Activated CD4-positive, alpha-beta memory T cell treated with anti-CD3 and anti-CD28 coated beads, Interleukin-2, amount 10 ng/mL, durations not matched to agents 7 days and 5 days (primary cell): ENCODE measurements at regions not wholly inside any gene's neighbourhood (a gene's known extent, or its start where the extent isn't known, plus 50 kb on each side); places are given as distances from the start of the nearest gene placed in this dataset.
"Not testable (repeated sequence)": the region's sequence is repeated elsewhere in the genome, so short reads cannot be mapped to it uniquely, and the experiment has no call there.

Experiments
- CTCF ChIA-PET: fragments of 350-600 bp; sonication (Branson Sonifier 250); formaldehyde crosslinking; loops from one replicate; lab custom pipeline; 2021; ENCODE audit warnings: antibody characterized with exemption, inconsistent platforms; lab: Charles Lee
- POLR2A ChIA-PET: fragments of 350-600 bp; sonication (Branson Sonifier 250); formaldehyde crosslinking; loops from one replicate; lab custom pipeline; 2021; ENCODE audit warnings: antibody characterized with exemption; lab: Charles Lee
- DNase-seq: peaks from one replicate; pipeline ENCODE4 v3.0.0-alpha.2; 2020
- H3K27ac Mint-ChIP-seq: one replicate; pipeline ENCODE4 v1.8.0; 2021; ENCODE audit warnings: mild to moderate bottlenecking, mixed read lengths
- H3K27me3 Mint-ChIP-seq: one replicate; pipeline ENCODE4 v1.8.0; 2021; ENCODE audit warnings: mixed read lengths
- H3K36me3 Mint-ChIP-seq: one replicate; pipeline ENCODE4 v1.8.0; 2021; ENCODE audit warnings: low read depth, mixed read lengths
- H3K4me1 Mint-ChIP-seq: one replicate; pipeline ENCODE4 v1.8.0; 2021; ENCODE audit warnings: mixed read lengths
- H3K4me3 Mint-ChIP-seq: one replicate; pipeline ENCODE4 v1.8.0; 2021; ENCODE audit warnings: mild to moderate bottlenecking, mixed read lengths
- H3K9me3 Mint-ChIP-seq: one replicate; pipeline ENCODE4 v1.8.0; 2021; ENCODE audit warnings: mixed read lengths

DNA sequence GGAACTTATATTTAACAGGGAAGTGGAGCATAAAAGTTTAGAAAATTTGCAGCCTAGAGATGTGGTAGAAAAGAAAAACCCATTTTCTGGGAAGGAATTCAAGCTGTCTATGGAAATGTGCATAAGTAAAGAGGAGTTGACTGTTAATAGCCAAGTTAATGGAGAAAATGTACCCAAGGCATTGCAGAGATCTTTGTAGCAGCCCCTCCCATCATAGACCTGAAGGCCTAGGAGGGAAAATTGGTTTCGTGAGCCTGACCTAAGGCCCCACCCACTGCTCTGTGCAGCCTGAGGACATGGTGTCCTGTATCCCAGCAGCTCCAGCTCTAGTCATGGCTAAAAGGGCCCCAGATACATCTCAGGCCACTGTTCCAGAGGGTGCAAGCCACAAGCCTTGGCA lies 772.4 kb upstream of the RIOK2 start:
- no peak overlapping the region for H3K4me3 Mint-ChIP-seq
- no peaks in the 10 kb centered on the region for H3K36me3 Mint-ChIP-seq
- ChIA-PET CTCF (interaction anchor here (0.6 kb wide), 1 partner anchor 622 kb away, joined by 3 read pairs; no protein-coding TSS in a partner anchor), POLR2A (no interaction called here)
- no peaks in the 10 kb centered on the region for H3K4me1 Mint-ChIP-seq
- no peaks in the 10 kb centered on the region for H3K27me3 Mint-ChIP-seq
- peaks cover 3% of the 10 kb centered on the region for H3K9me3 Mint-ChIP-seq
- no peak overlapping the region for H3K27ac Mint-ChIP-seq
- no peak for DNase-seq

- Mint-ChIP-seq H3K9me3 (no peaks in the 10 kb centered on the region), H3K4me1 (no peaks in the 10 kb centered on the region), H3K36me3 (no peaks in the 10 kb centered on the region), H3K4me3 (no peak overlapping the region), H3K27me3 (no peaks in the 10 kb centered on the region), H3K27ac (no peak overlapping the region)
- POLR2A ChIA-PET: no interaction called here
- DNase-seq: no peak
- CTCF ChIA-PET: no interaction called here
These were observed 784.2 kb upstream of the RIOK2 start for GRCh38 chr5:97967292-97967691.

DNA sequence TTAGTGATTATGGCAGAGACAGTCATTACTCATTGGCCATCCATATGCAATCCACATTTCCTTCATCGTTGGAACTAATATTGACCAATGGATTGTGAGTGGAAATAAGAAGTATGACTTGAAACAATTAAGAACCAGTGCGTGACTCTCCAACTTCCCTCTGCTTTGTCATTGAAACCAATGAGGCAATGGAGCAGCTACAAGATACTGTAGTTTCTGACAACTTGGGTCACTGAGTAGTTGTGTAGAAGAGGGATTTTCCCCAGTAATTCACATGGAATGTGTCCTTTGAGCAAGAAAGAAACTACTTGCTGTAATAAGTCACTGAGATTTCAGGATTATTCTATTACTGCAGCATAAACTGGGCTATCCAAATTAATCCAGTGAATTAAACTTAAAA lies 785.3 kb upstream of the RIOK2 start:
- DNase-seq: no peak
- Mint-ChIP-seq H3K9me3 (no peaks in the 10 kb centered on the region), H3K27me3 (no peaks in the 10 kb centered on the region), H3K27ac (no peak overlapping the region), H3K4me1 (no peaks in the 10 kb centered on the region), H3K36me3 (no peaks in the 10 kb centered on the region), H3K4me3 (no peak overlapping the region)
- ChIA-PET CTCF (no interaction called here), POLR2A (no interaction called here)

DNA sequence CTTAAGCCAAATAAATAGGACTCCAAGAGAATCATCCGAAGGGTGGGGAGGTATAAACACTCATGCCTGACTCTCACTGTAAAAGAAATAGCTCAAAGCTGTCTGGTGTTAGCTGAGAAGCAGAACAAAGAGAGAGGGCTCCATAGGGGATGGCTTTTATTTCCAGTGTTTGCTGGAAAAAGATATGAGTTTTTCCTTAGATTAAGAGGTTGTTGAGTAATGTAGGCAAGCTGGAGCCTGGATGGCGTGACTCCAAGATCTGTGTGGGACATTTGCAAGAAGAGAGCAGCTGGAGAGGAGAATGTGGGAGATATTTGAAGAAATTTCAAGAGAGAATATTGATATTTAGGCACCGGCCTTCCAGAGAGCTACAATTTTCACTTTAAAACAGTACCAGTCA lies 793.7 kb upstream of the RGMB start:
- POLR2A ChIA-PET: no interaction called here
- no peaks in the 10 kb centered on the region for H3K4me1 Mint-ChIP-seq
- no peaks in the 10 kb centered on the region for H3K27me3 Mint-ChIP-seq
- CTCF ChIA-PET: no interaction called here
- H3K36me3 Mint-ChIP-seq: no peaks in the 10 kb centered on the region
- no peaks in the 10 kb centered on the region for H3K9me3 Mint-ChIP-seq
- H3K27ac Mint-ChIP-seq: no peak overlapping the region
- H3K4me3 Mint-ChIP-seq: no peak overlapping the region
- DNase-seq: no peak

GRCh38 chr5:97980291-97980690 lies 793.2 kb upstream of the RGMB start:
- CTCF ChIA-PET: no interaction called here

DNA sequence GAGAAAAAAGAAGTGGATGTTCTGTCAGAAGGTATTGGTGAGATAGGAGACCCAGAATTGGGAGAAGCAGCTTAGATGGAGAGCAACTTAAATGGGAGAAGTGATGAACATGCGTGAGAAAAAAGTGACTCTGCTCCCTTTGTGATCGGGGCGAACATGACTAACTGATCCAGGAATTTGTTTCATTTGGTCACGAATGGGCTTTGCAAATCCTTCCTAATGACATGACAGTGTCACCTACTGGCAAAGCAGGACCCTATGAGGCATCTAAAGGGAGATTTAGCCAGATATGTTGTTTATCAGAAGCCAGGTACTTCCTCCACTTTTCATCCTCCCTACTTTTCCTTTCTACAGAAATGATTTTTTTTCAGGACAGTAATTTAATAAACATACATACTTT lies 787.4 kb upstream of the RGMB start:
- H3K9me3 Mint-ChIP-seq: no peaks in the 10 kb centered on the region
- POLR2A ChIA-PET: no interaction called here

More at GRCh38 chr5:97980291-97980690, 793.2 kb upstream of the RGMB start:
- DNase-seq: no peak
- no peaks in the 10 kb centered on the region for H3K9me3 Mint-ChIP-seq
- H3K4me3 Mint-ChIP-seq: no peak overlapping the region
- H3K27me3 Mint-ChIP-seq: no peaks in the 10 kb centered on the region
- POLR2A ChIA-PET: no interaction called here
- H3K36me3 Mint-ChIP-seq: no peaks in the 10 kb centered on the region
- no peaks in the 10 kb centered on the region for H3K4me1 Mint-ChIP-seq
- no peak overlapping the region for H3K27ac Mint-ChIP-seq

DNA sequence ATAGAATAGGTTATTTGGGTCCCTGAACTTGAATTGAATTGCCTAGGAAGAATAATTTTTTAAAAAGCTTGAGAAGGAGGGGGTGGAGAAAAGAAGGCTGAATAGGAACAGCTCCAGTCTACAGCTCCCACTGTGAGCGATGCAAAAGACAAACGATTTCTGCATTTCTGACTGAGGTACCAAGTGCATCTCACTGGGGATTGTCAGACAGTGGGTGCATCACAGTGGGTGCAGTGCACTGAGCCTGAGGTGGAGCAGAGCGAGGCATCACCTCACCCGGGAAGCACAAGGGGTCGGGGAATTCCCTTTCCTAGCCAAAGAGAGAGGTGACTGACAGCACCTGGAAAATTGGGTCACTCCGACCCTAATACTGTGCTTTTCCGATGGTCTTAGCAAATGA lies 782.2 kb upstream of the RGMB start:
- POLR2A ChIA-PET: no interaction called here
- no peak overlapping the region for H3K4me3 Mint-ChIP-seq
- no peak overlapping the region for H3K27ac Mint-ChIP-seq

More for the DNA sequence above, 787.4 kb upstream of the RGMB start:
- Mint-ChIP-seq H3K27ac (no peak overlapping the region), H3K4me3 (no peak overlapping the region), H3K36me3 (no peaks in the 10 kb centered on the region), H3K27me3 (no peaks in the 10 kb centered on the region), H3K4me1 (no peaks in the 10 kb centered on the region)
- CTCF ChIA-PET: no interaction called here
- DNase-seq: no peak

DNA sequence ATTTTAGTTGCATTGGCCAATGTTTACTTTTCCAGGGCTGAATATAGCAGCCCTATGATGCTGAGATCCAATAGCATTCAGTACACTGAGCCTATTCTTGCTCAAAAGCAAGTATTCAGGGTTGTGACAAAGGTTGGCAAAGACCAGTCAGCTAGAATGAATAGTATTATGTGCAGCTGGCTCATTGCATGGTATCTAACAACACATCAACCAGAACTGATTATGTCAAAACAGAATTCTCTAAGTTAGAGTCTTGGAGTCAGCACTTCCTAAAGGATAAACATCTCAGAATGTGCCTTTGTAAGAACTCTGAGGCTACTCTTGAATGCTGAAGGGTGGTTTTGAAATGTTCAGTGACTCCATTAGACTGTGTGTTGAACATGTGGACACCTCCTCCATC lies 774.5 kb upstream of the RGMB start:
- Mint-ChIP-seq H3K36me3 (no peaks in the 10 kb centered on the region), H3K27me3 (no peaks in the 10 kb centered on the region), H3K27ac (no peak overlapping the region), H3K4me1 (no peaks in the 10 kb centered on the region), H3K9me3 (no peaks in the 10 kb centered on the region), H3K4me3 (no peak overlapping the region)
- CTCF ChIA-PET: no interaction called here
- POLR2A ChIA-PET: no interaction called here
- no peak for DNase-seq

More for the DNA sequence above, 782.2 kb upstream of the RGMB start:
- CTCF ChIA-PET: no interaction called here
- H3K9me3 Mint-ChIP-seq: no peaks in the 10 kb centered on the region
- no peak for DNase-seq
- no peaks in the 10 kb centered on the region for H3K27me3 Mint-ChIP-seq
- no peaks in the 10 kb centered on the region for H3K36me3 Mint-ChIP-seq
- no peaks in the 10 kb centered on the region for H3K4me1 Mint-ChIP-seq

GRCh38 chr5:98004463-98004862 lies 769.0 kb upstream of the RGMB start:
- Mint-ChIP-seq H3K4me1 (no peaks in the 10 kb centered on the region), H3K27ac (no peak overlapping the region), H3K4me3 (no peak overlapping the region), H3K36me3 (no peaks in the 10 kb centered on the region), H3K9me3 (no peaks in the 10 kb centered on the region), H3K27me3 (no peaks in the 10 kb centered on the region)
- POLR2A ChIA-PET: no interaction called here
- no peak for DNase-seq
- CTCF ChIA-PET: no interaction called here

DNA sequence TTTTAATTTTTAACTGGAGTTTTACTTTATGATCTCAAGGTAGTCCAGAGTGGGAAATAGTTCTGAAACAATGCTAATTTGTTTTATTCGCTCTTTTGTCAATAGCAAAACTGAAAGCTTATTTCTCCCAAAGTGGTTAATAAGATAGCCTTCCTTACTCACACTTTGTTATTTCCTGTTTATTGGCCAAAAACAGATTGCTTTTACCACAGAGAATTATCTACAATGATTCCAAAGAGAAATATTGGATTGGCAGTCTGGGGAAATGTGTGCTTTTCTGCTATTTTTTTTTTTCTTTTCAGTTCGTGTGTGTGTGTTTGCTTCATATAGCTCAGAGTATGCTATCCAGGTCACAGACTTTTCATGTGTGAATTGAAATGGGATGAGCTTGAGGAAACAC lies 756.7 kb upstream of the RGMB start:
- H3K4me3 Mint-ChIP-seq: no peak overlapping the region
- DNase-seq: no peak
- H3K4me1 Mint-ChIP-seq: no peaks in the 10 kb centered on the region
- H3K9me3 Mint-ChIP-seq: no peaks in the 10 kb centered on the region
- no peaks in the 10 kb centered on the region for H3K36me3 Mint-ChIP-seq
- ChIA-PET POLR2A (no interaction called here), CTCF (no interaction called here)
- no peak overlapping the region for H3K27ac Mint-ChIP-seq
- H3K27me3 Mint-ChIP-seq: no peaks in the 10 kb centered on the region

- H3K27me3 Mint-ChIP-seq, H3K36me3 Mint-ChIP-seq, DNase-seq, CTCF ChIA-PET, POLR2A ChIA-PET, H3K4me3 Mint-ChIP-seq, H3K27ac Mint-ChIP-seq, H3K4me1 Mint-ChIP-seq: not testable (repeated sequence)
- peaks cover 11% of the 10 kb centered on the region for H3K9me3 Mint-ChIP-seq
These were observed 743.2 kb upstream of the RGMB start for GRCh38 chr5:98030273-98030672.

DNA sequence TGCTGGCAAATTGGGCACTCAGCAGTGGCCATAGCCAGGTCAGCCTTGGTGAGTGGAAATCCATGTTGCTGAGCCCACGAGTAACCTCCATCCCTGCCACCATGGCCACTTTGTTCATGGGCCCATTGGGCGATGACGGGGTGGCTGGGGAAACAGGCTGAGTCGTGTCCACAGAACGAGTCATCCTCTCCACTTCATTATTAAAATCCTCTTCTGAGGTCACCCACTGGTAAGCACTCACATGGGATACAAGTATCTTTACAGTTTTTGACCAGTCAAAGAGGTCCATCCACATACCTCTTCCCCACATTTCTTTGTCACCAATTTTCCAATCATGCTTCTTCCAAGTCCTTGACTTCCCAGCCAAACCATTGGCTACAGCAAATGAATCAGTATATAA lies 742.4 kb upstream of the RGMB start:
- CTCF ChIA-PET, POLR2A ChIA-PET, H3K27me3 Mint-ChIP-seq, H3K9me3 Mint-ChIP-seq, H3K27ac Mint-ChIP-seq, H3K36me3 Mint-ChIP-seq, DNase-seq, H3K4me1 Mint-ChIP-seq, H3K4me3 Mint-ChIP-seq: not testable (repeated sequence)

DNA sequence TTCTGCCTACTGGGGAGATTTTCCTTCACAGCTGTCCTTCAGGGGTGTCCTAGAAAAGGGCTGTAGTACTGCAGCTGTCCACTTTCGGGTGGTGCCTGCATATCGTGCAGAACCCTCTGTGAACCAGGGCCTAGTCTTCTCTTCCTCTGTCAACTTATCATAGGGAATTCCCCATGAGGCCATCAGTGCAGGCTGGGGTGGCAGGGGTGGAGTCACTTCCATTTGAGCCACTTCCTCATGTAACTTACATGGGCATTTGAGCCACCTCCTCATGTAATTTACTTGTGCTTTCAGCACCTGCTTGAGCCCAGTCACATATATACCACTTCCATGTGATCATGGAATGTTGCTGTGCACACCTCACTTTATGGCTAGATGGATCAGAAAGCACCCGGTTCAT lies 742.0 kb upstream of the RGMB start:
- Mint-ChIP-seq H3K9me3 (peaks cover 10% of the 10 kb centered on the region), H3K27ac (no peak overlapping the region), H3K4me1 (no peaks in the 10 kb centered on the region), H3K4me3 (no peak overlapping the region), H3K36me3 (no peaks in the 10 kb centered on the region), H3K27me3 (no peaks in the 10 kb centered on the region)
- ChIA-PET POLR2A (no interaction called here), CTCF (no interaction called here)
- DNase-seq: no peak

DNA sequence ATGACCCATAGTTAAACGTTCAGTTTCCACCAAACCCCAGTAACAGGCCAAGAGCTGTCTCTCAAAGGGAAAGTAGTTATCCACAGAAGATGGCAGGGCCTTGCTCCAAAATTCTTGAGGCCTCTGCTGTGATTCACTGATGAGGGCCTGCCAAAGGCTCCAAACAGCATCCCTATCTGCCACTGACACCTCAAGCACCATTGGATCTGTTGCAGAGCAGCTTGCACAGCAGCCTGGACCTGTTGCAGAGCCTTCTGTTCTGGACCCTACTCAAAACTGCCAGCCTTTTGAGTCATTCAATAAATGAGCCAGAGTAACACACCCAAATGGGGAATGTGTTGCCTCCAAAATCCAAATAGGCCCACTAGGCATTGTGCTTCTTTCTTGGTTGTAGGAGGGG lies 741.5 kb upstream of the RGMB start:
- Mint-ChIP-seq H3K4me1 (no peaks in the 10 kb centered on the region), H3K27ac (no peak overlapping the region), H3K27me3 (no peaks in the 10 kb centered on the region), H3K36me3 (no peaks in the 10 kb centered on the region), H3K9me3 (peaks cover 10% of the 10 kb centered on the region), H3K4me3 (no peak overlapping the region)
- CTCF ChIA-PET: no interaction called here
- DNase-seq: no peak
- POLR2A ChIA-PET: no interaction called here

DNA sequence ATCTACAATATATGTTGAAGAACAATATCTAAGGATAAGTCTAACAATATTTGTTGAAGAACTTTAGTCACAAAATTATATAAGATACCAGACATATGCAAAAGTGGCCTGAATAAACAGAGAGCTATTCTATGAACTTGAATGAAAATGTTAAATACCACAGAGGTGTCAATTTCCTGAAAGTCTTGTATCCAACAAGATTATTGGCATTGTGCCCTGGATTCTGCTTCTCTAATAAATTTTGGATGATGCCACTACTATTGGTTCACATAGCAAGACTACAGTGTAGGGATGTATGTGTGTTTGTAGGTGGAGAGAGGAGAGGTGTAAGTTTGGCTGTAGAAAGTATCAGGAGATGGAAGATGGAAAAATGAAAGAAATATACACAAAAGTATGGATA lies 731.8 kb upstream of the RGMB start:
- H3K36me3 Mint-ChIP-seq: no peaks in the 10 kb centered on the region
- H3K4me3 Mint-ChIP-seq: no peak overlapping the region
- no peaks in the 10 kb centered on the region for H3K27me3 Mint-ChIP-seq
- H3K27ac Mint-ChIP-seq: no peak overlapping the region
- H3K4me1 Mint-ChIP-seq: no peaks in the 10 kb centered on the region
- H3K9me3 Mint-ChIP-seq: no peaks in the 10 kb centered on the region
- CTCF ChIA-PET: no interaction called here
- POLR2A ChIA-PET: no interaction called here
- no peak for DNase-seq
